Upper lobe of left lung (tissue), 4 donors: ENCODE measurements at regions not wholly inside any gene's neighbourhood (a gene's known extent, or its start where the extent isn't known, plus 50 kb on each side); places are given as distances from the start of the nearest gene placed in this dataset.
A peak's percentile ranks its signal among the peaks of the same experiment; 100 is the strongest.

Source experiments
- EP300 ChIP-seq, 4 donors: sonication (generic); formaldehyde crosslinking; IDR thresholded peaks; one replicate each; pipeline ENCODE4 v1.5.1; 2017; ENCODE audit warnings: antibody characterized with exemption in 4 of 4, control low read depth in 2 of 4
- POLR2A ChIP-seq, 4 donors: fragments of 450-650 bp; IDR thresholded peaks; one replicate each; pipeline ENCODE4 v1.5.1; 2016 to 2017; ENCODE audit warnings: antibody characterized with exemption in 4 of 4, mild to moderate bottlenecking in 2 of 4
- TF ChIP-seq, protein P1 (sequence below), 6 experiments: fragments of 450-650 bp in 4 of 6; fragments of 200-600 bp in 2 of 6; sonication (generic) in 2 of 6; IDR thresholded peaks; one replicate each; pipeline ENCODE4 v1.5.1; 2016 to 2019; ENCODE audit warnings: antibody characterized with exemption in 6 of 6

DNA sequence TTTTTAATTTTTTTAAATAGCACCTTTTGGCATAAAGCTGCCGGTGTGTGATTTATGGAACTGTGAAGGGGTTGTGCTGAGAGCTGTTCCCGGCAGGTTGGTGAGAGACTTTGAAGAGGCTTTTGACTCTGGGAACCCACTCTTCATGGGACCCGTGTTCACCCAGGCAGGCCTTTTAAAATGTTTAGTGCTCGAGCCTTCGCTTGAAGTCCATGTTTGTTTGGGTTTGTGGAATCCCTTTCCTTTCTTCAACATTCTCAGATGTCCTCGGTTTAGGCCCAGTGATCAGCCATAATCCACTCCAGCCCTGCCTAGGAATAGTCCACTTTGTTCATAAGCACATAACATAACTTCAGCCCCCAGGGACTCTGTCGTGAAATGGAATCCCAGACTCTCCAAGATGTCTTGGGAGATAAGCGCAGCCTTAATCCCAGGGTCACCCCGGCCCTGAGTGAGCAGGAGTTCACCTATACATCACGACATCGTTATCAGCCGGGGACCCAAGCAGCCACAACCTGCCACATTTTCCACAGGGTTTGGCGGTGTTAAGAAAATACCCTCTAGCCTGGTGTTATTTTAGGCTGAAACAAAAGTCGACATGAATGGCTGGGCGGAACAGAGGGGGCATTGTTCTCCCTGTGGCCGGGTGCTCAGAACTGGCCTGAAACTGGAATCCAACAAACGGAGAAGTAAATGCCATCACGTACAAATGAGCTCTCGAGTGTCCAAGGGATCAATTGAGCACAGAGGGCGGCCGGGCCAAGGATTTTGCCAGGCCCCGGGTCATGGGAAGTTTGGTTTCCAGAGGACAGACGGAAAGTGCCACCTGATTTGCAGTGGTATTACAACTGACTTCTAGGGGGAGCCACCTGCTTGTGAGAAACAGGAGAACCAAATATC, 145.7 kb upstream of the IRX3 start:
- TF ChIP-seq, protein P1, sequence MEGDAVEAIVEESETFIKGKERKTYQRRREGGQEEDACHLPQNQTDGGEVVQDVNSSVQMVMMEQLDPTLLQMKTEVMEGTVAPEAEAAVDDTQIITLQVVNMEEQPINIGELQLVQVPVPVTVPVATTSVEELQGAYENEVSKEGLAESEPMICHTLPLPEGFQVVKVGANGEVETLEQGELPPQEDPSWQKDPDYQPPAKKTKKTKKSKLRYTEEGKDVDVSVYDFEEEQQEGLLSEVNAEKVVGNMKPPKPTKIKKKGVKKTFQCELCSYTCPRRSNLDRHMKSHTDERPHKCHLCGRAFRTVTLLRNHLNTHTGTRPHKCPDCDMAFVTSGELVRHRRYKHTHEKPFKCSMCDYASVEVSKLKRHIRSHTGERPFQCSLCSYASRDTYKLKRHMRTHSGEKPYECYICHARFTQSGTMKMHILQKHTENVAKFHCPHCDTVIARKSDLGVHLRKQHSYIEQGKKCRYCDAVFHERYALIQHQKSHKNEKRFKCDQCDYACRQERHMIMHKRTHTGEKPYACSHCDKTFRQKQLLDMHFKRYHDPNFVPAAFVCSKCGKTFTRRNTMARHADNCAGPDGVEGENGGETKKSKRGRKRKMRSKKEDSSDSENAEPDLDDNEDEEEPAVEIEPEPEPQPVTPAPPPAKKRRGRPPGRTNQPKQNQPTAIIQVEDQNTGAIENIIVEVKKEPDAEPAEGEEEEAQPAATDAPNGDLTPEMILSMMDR (IDR thresholded peaks at IDR 0.05) = no peak
- TF ChIP-seq POLR2A (IDR thresholded peaks at IDR 0.05) = no peak
- peak in 1 of 4 donors; percentile 11 for TF ChIP-seq EP300 (IDR thresholded peaks at IDR 0.05)
